Esophagus squamous epithelium (tissue), 5 donors: ENCODE measurements at regions not wholly inside any gene's neighbourhood (a gene's known extent, or its start where the extent isn't known, plus 50 kb on each side); places are given as distances from the start of the nearest gene placed in this dataset.

Source experiments
- DNase-seq: peaks from one replicate; lab custom pipeline; 2025; lab: John Stamatoyannopoulos, UW
- H3K27ac ChIP-seq, 4 donors: fragments of 200-600 bp; sonication (generic); one replicate each; pipeline ENCODE4 v1.5.1; 2016 to 2019; ENCODE audit warnings: mild to moderate bottlenecking in 1 of 4
- H3K27me3 ChIP-seq, 4 donors: fragments of 200-600 bp; sonication (generic); 1 replicate in 3 of 4; 2 replicates in 1 of 4; pipeline versions ENCODE4 v1.5.1 to v1.6.0; 2017 to 2021; ENCODE audit warnings: antibody characterized with exemption in 1 of 4
- H3K36me3 ChIP-seq, 3 donors: fragments of 200-600 bp; sonication (generic); one replicate each; pipeline ENCODE4 v1.5.1; 2016 to 2019
- H3K4me1 ChIP-seq, 3 donors: fragments of 200-600 bp; sonication (generic); one replicate each; pipeline ENCODE4 v1.5.1; 2017 to 2019
- H3K4me3 ChIP-seq, 4 donors: fragments of 200-600 bp; sonication (generic); 1 replicate in 3 of 4; 2 replicates in 1 of 4; pipeline ENCODE4 v1.5.1; 2016 to 2019; ENCODE audit warnings: mild to moderate bottlenecking in 2 of 4, moderate library complexity in 1 of 4
- H3K9me3 ChIP-seq, 3 donors: fragments of 200-600 bp; sonication (generic); one replicate each; pipeline ENCODE4 v1.5.1; 2016 to 2019
- CTCF ChIP-seq, 6 experiments: fragments of 450-650 bp in 4 of 6; fragments of 200-600 bp in 2 of 6; sonication (generic) in 2 of 6; IDR thresholded peaks; one replicate each; pipeline ENCODE4 v1.5.1; 2016 to 2019; ENCODE audit warnings: antibody characterized with exemption in 6 of 6, mild to moderate bottlenecking in 4 of 6, moderate library complexity in 4 of 6
- POLR2A ChIP-seq, 4 donors: fragments of 450-650 bp; IDR thresholded peaks; one replicate each; pipeline ENCODE4 v1.6.1; 2017; ENCODE audit warnings: antibody characterized with exemption in 4 of 4, mild to moderate bottlenecking in 4 of 4, moderate library complexity in 3 of 4
- WGBS, 2 donors: methylation state at CpG; one replicate each; pipeline ENCODE4 v1.1.5; 2018; 5-methylcytosine and 5-hydroxymethylcytosine counted together
- intact Hi-C: fragments of 100-400 bp; cut with DNase I; formaldehyde crosslinking; loops from one replicate; pipeline ENCODE4 v1.15.0; 2022
- donor health status: DM: yes; HTN: yes; CAD: no.

- peaks cover 7 to 36% (median 7%) of the 10 kb centered on the region in 3 donors for H3K4me1 ChIP-seq
- no peaks in the 10 kb centered on the region for H3K9me3 ChIP-seq
- H3K4me3 ChIP-seq, result peak overlapping the region in 1 of 4 donors; percentile 26
- TF ChIP-seq POLR2A (IDR thresholded peaks at IDR 0.05) (no peak), CTCF (IDR thresholded peaks at IDR 0.05) (no peak)
- no peak for DNase-seq
- intact Hi-C loops, result no loop called here
- WGBS, 2 donors, result 37 to 44% methylated on average over 17 of the region's 18 CpGs
- H3K27me3 ChIP-seq, result peaks cover 0 to 19% (median 0%) of the 10 kb centered on the region in 4 donors
- H3K36me3 ChIP-seq, result no peaks in the 10 kb centered on the region
- peak overlapping the region in 3 of 4 donors; percentile 39 to 64 (median 53) for H3K27ac ChIP-seq
Observed at GRCh38 chr16:73172973-73173709, 125.2 kb upstream of the ZFHX3 start.

GRCh38 chr16:73172241-73172972 lies 124.5 kb upstream of the ZFHX3 start:
- TF ChIP-seq POLR2A (IDR thresholded peaks at IDR 0.05), result no peak
- TF ChIP-seq CTCF (IDR thresholded peaks at IDR 0.05), result peak in 1 of 6 experiments; percentile 21
- peaks cover 7 to 36% (median 7%) of the 10 kb centered on the region in 3 donors for H3K4me1 ChIP-seq
- WGBS, 2 donors, result 43 to 46% methylated on average over 23 of the region's 23 CpGs
- H3K36me3 ChIP-seq, result no peaks in the 10 kb centered on the region
- intact Hi-C loops, result no loop called here
- no peak for DNase-seq
- no peak overlapping the region for H3K4me3 ChIP-seq
- H3K27me3 ChIP-seq, result peaks cover 0 to 19% (median 0%) of the 10 kb centered on the region in 4 donors
- no peaks in the 10 kb centered on the region for H3K9me3 ChIP-seq
- H3K27ac ChIP-seq, result peak overlapping the region in 3 of 4 donors; percentile 49 to 65 (median 60)

DNA sequence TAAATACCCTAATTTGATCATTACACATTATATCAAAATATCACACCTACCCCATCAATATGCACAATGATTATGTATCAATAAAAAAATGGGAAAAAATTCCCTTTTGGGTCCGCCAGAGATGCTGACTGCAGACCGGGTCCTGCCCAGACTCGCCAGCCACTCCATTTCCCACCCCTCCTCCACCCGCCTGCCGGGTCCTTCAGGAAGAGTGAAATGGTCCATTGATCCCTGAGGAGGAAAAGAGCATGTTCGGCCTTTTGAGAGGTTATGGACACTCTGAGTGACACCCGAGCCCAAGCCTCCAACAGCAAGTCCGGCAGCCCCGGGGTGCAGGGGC lies 123.9 kb upstream of the ZFHX3 start:
- no peak for TF ChIP-seq POLR2A (IDR thresholded peaks at IDR 0.05)
- TF ChIP-seq CTCF (IDR thresholded peaks at IDR 0.05), result no peak
- intact Hi-C loops, result no loop called here
- 73 to 87% methylated on average over 5 to 9 of the region's 9 CpGs for WGBS, 2 donors

GRCh38 chr16:73171380-73171779 lies 123.5 kb upstream of the ZFHX3 start:
- Histone ChIP-seq H3K36me3 (no peaks in the 10 kb centered on the region), H3K4me3 (no peak overlapping the region), H3K4me1 (peaks cover 7 to 36% (median 7%) of the 10 kb centered on the region in 3 donors), H3K27me3 (peaks cover 0 to 19% (median 0%) of the 10 kb centered on the region in 4 donors), H3K9me3 (no peaks in the 10 kb centered on the region), H3K27ac (peak overlapping the region in 1 of 4 donors; percentile 15)
- WGBS, 2 donors, result 60 to 70% methylated on average over 6 to 9 of the region's 9 CpGs
- DNase-seq, result no peak
- TF ChIP-seq CTCF (IDR thresholded peaks at IDR 0.05) (no peak), POLR2A (IDR thresholded peaks at IDR 0.05) (no peak)
- intact Hi-C loops, result no loop called here

More for the DNA sequence above, 123.9 kb upstream of the ZFHX3 start:
- H3K27me3 ChIP-seq, result peaks cover 0 to 19% (median 0%) of the 10 kb centered on the region in 4 donors
- no peaks in the 10 kb centered on the region for H3K9me3 ChIP-seq
- peak overlapping the region in 3 of 4 donors; percentile 49 to 65 (median 60) for H3K27ac ChIP-seq
- no peaks in the 10 kb centered on the region for H3K36me3 ChIP-seq
- H3K4me3 ChIP-seq, result no peak overlapping the region
- peaks cover 7 to 36% (median 7%) of the 10 kb centered on the region in 3 donors for H3K4me1 ChIP-seq
- no peak for DNase-seq

DNA sequence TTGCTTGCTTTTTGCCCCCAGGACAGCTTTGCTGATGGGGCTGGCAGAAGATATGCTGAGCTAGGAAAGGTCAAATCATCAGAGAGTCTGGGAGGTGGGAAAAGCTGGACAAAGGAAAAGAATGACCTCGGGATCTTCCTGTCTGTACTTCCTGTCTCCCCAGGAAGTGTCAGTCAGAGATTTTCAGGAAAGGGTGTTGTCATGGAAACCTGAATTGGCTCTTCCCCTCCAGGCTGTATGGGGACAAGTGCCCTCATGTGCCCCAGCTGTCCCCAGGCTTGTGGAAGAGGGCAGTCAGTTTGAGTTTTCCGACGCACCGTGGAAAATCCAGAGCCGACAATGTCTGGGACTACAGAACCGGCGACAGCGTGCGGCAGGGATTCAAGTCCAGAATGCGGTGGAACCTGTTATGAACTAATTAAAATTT lies 122.7 kb upstream of the ZFHX3 start:
- intact Hi-C loops, result no loop called here
- no peaks in the 10 kb centered on the region for H3K9me3 ChIP-seq
- H3K27me3 ChIP-seq, result peaks cover 0 to 19% (median 0%) of the 10 kb centered on the region in 4 donors
- no peak overlapping the region for H3K4me3 ChIP-seq
- peaks cover 7 to 36% (median 7%) of the 10 kb centered on the region in 3 donors for H3K4me1 ChIP-seq
- no peak for DNase-seq
- no peaks in the 10 kb centered on the region for H3K36me3 ChIP-seq
- WGBS, 2 donors, result 39 to 56% methylated on average over 7 to 10 of the region's 10 CpGs
- TF ChIP-seq POLR2A (IDR thresholded peaks at IDR 0.05) (no peak), CTCF (IDR thresholded peaks at IDR 0.05) (no peak)
- H3K27ac ChIP-seq, result peak overlapping the region in 2 of 4 donors; percentile 15 to 19
